Parathyroid adenoma (tissue), 2 donors: ENCODE measurements at regions not wholly inside any gene's neighbourhood (a gene's known extent, or its start where the extent isn't known, plus 50 kb on each side); places are given as distances from the start of the nearest gene placed in this dataset.

Experiments used
- H2AFZ ChIP-seq: fragments of 300-600 bp; sonication (generic); one replicate; pipeline ENCODE4 v1.7.0; 2017; ENCODE audit warnings: antibody characterized with exemption, mild to moderate bottlenecking
- H3K27ac ChIP-seq: fragments of 300-600 bp; sonication (generic); one replicate; pipeline ENCODE4 v1.7.0; 2017
- H3K27me3 ChIP-seq: fragments of 300-600 bp; sonication (generic); one replicate; pipeline ENCODE4 v1.7.0; 2017; ENCODE audit warnings: low read length; ENCODE audit not compliant: control insufficient read depth, insufficient read depth
- H3K36me3 ChIP-seq: fragments of 300-600 bp; sonication (generic); one replicate; pipeline ENCODE4 v1.7.0; 2017; ENCODE audit warnings: low read length; ENCODE audit not compliant: control insufficient read depth, insufficient read depth
- H3K4me1 ChIP-seq: fragments of 300-600 bp; sonication (generic); one replicate; pipeline ENCODE4 v1.7.0; 2017; ENCODE audit warnings: control low read depth
- H3K4me2 ChIP-seq: fragments of 300-600 bp; sonication (generic); one replicate; pipeline ENCODE4 v1.7.0; 2017; ENCODE audit warnings: low read length
- H3K4me3 ChIP-seq: fragments of 300-600 bp; sonication (generic); one replicate; pipeline ENCODE4 v1.7.0; 2017; ENCODE audit warnings: low read depth, low read length
- H3K79me2 ChIP-seq: fragments of 300-600 bp; sonication (generic); one replicate; pipeline ENCODE4 v1.7.0; 2017; ENCODE audit warnings: control low read depth
- H3K9ac ChIP-seq: fragments of 300-600 bp; sonication (generic); one replicate; pipeline ENCODE4 v1.7.0; 2017; ENCODE audit warnings: mild to moderate bottlenecking
- H3K9me3 ChIP-seq: fragments of 300-600 bp; sonication (generic); one replicate; pipeline ENCODE4 v1.7.0; 2017; ENCODE audit warnings: low read length; ENCODE audit not compliant: control insufficient read depth
- TF ChIP-seq, protein P1 (sequence below): fragments of 300-600 bp; sonication (generic); IDR thresholded peaks from one replicate; pipeline ENCODE4 v1.7.0; 2017; ENCODE audit warnings: antibody characterized with exemption, mild to moderate bottlenecking
- donor health status: primary hyperparathyroidism.

DNA sequence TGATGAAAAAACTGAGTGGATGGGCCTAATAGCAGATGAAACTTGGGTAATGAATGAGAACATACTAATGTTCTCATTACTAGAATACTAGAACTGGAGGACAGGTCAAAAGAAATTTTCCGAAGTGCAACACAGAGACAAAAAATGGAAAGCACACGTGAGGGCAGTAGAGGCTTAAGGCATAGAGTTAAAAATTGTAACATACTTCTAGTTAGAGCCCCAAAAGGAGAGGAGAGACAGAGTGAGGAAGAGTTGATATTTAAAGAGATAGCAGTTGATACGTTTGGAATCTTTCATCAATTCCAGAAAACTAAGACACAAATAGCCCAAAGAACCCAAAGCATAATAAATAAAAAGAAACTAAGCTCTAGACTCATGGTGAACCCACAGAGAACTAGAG lies 327.9 kb downstream of the SQOR start:
- H3K9ac ChIP-seq: no peak overlapping the region
- H3K4me1 ChIP-seq: no peaks in the 10 kb centered on the region
- no peaks in the 10 kb centered on the region for H3K27me3 ChIP-seq
- no peaks in the 10 kb centered on the region for H3K36me3 ChIP-seq
- H3K27ac ChIP-seq: no peak overlapping the region
- H3K9me3 ChIP-seq: no peaks in the 10 kb centered on the region
- H3K4me3 ChIP-seq: no peak overlapping the region
- H3K79me2 ChIP-seq: no peaks in the 10 kb centered on the region
- TF ChIP-seq, protein P1, sequence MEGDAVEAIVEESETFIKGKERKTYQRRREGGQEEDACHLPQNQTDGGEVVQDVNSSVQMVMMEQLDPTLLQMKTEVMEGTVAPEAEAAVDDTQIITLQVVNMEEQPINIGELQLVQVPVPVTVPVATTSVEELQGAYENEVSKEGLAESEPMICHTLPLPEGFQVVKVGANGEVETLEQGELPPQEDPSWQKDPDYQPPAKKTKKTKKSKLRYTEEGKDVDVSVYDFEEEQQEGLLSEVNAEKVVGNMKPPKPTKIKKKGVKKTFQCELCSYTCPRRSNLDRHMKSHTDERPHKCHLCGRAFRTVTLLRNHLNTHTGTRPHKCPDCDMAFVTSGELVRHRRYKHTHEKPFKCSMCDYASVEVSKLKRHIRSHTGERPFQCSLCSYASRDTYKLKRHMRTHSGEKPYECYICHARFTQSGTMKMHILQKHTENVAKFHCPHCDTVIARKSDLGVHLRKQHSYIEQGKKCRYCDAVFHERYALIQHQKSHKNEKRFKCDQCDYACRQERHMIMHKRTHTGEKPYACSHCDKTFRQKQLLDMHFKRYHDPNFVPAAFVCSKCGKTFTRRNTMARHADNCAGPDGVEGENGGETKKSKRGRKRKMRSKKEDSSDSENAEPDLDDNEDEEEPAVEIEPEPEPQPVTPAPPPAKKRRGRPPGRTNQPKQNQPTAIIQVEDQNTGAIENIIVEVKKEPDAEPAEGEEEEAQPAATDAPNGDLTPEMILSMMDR: no peak
- no peak overlapping the region for H2AFZ ChIP-seq
- no peak overlapping the region for H3K4me2 ChIP-seq

DNA sequence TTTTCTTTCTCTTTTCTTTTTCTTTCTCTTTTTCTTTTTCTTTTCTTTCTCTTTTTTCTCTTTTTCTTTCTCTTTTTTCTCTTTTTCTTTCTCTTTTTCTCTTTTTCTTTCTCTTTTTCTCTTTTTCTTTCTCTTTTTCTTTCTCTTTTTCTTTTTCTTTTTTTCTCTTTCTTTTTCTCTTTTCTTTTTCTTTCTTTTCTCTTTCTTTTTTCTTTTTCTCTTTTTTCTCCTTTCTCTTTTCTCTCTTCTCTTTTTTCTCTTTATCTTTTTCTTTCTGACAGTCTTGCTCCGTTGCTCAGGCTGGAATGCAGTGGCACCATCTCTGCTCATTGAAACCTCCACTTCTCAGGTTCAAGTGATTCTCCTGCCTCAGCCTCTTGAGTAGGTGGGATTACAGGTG lies 335.7 kb downstream of the SQOR start:
- H3K9me3 ChIP-seq: no peaks in the 10 kb centered on the region
- H3K4me1 ChIP-seq: no peaks in the 10 kb centered on the region
- H3K9ac ChIP-seq: no peak overlapping the region
- no peaks in the 10 kb centered on the region for H3K79me2 ChIP-seq
- TF ChIP-seq, protein P1: no peak
- no peak overlapping the region for H2AFZ ChIP-seq
- H3K4me2 ChIP-seq: no peak overlapping the region
- no peak overlapping the region for H3K27ac ChIP-seq
- H3K36me3 ChIP-seq: no peaks in the 10 kb centered on the region
- H3K27me3 ChIP-seq: no peaks in the 10 kb centered on the region
- no peak overlapping the region for H3K4me3 ChIP-seq

DNA sequence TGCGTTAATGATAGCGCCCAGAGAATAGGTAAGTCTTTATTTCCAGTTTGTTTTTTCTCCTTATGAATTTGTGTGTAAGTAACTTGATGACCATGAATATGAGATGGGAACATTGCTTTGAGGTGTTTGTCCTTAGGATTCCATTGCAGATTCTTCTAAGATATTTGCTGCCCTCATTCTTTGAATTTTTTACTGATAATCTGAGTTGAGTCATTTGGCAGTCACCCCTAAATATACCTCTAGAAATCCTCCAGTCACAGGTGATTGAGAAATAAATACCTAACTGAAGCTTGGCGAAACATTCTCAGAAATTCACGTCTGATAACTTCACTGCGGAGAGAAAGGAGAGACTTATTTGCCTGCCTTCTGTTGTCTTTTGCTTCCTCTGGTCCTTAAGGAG lies 345.5 kb downstream of the SQOR start:
- Histone ChIP-seq H3K9me3 (no peaks in the 10 kb centered on the region), H2AFZ (no peak overlapping the region), H3K9ac (no peak overlapping the region), H3K36me3 (no peaks in the 10 kb centered on the region), H3K4me2 (no peak overlapping the region), H3K4me3 (no peak overlapping the region), H3K27ac (no peak overlapping the region), H3K27me3 (no peaks in the 10 kb centered on the region), H3K79me2 (no peaks in the 10 kb centered on the region), H3K4me1 (no peaks in the 10 kb centered on the region)
- TF ChIP-seq, protein P1: no peak

DNA sequence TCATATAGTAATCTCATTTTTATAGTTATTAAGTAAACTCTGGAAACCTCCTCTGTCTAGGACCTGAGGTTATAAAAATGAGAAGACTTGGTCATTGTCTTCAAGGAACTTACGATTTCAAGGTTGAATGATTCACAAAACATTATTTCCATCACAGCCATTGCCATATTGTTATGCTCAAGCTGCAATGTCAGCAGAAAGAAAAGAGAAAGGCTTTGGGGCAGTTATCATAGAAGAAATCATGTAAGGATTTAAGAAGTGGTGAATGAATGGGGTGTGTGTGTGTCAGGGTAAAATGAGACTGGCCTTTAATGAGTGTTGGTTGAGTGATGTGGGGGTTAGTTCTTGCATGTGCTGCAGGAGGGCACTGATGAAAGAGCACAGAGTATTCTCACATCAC lies 346.8 kb downstream of the SQOR start:
- Histone ChIP-seq H3K9ac (no peak overlapping the region), H2AFZ (no peak overlapping the region), H3K9me3 (no peaks in the 10 kb centered on the region), H3K4me2 (no peak overlapping the region), H3K27me3 (no peaks in the 10 kb centered on the region), H3K4me3 (no peak overlapping the region), H3K36me3 (no peaks in the 10 kb centered on the region), H3K79me2 (no peaks in the 10 kb centered on the region), H3K4me1 (no peaks in the 10 kb centered on the region), H3K27ac (no peak overlapping the region)
- TF ChIP-seq, protein P1: no peak

DNA sequence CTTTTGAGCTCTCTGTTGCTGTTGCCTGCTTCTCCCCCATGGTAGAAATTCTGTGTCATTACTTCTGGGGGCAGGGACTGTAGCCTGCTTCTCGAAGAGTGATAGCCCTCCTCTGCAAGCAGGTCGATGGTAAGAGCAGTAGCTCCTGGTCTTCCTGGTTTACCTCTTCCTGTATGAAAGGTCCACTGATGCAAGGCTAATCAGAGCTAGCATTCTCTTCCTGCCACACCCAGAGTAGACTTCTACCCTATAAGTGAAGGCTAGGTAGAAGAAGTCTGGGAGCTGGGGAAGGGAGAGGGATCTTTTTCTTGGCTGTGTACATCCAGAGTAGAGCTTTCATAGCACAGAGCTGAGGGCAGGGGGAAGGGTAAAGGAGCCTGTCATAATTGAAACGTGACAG lies 357.0 kb downstream of the SQOR start:
- H3K9me3 ChIP-seq: no peaks in the 10 kb centered on the region
- no peaks in the 10 kb centered on the region for H3K27me3 ChIP-seq
- H3K27ac ChIP-seq: no peak overlapping the region
- no peaks in the 10 kb centered on the region for H3K4me1 ChIP-seq
- no peak overlapping the region for H3K9ac ChIP-seq
- H3K36me3 ChIP-seq: no peaks in the 10 kb centered on the region
- H3K4me3 ChIP-seq: no peak overlapping the region
- TF ChIP-seq, protein P1: no peak
- H3K79me2 ChIP-seq: no peaks in the 10 kb centered on the region
- no peak overlapping the region for H3K4me2 ChIP-seq
- H2AFZ ChIP-seq: no peak overlapping the region
